Karpas-422 (cell line): ENCODE measurements at regions not wholly inside any gene's neighbourhood (a gene's known extent, or its start where the extent isn't known, plus 50 kb on each side); places are given as distances from the start of the nearest gene placed in this dataset.
A peak's percentile ranks its signal among the peaks of the same experiment; 100 is the strongest.

Experiments used
- DNase-seq: peaks from one replicate; pipeline ENCODE4 v3.0.0-alpha.2; 2015
- H2AFZ ChIP-seq: fragments of 200-600 bp; sonication (generic); 2 replicates; pipeline ENCODE4 v1.6.1; 2014; ENCODE audit warnings: antibody characterized with exemption, low read length, mixed read lengths
- H3K27ac ChIP-seq: fragments of 200-600 bp; sonication (generic); 2 replicates; pipeline ENCODE4 v1.5.1; 2014; ENCODE audit warnings: mild to moderate bottlenecking, low read length, moderate library complexity
- H3K27me3 ChIP-seq: fragments of 200-600 bp; sonication (generic); 2 replicates; pipeline ENCODE4 v1.6.1; 2014; ENCODE audit warnings: low read length, mixed read lengths
- H3K36me3 ChIP-seq: fragments of 200-600 bp; sonication (generic); 2 replicates; pipeline ENCODE4 v1.6.1; 2014; ENCODE audit warnings: low read length, mixed read lengths; ENCODE audit not compliant: insufficient read depth
- H3K4me1 ChIP-seq: fragments of 200-600 bp; sonication (generic); 2 replicates; pipeline ENCODE4 v1.6.1; 2014; ENCODE audit warnings: mild to moderate bottlenecking, low read length, mixed read lengths
- H3K4me2 ChIP-seq: fragments of 200-600 bp; sonication (generic); 2 replicates; pipeline ENCODE4 v1.6.1; 2014; ENCODE audit warnings: low read length, low read depth, mild to moderate bottlenecking; ENCODE audit not compliant: poor library complexity, severe bottlenecking
- H3K4me3 ChIP-seq: fragments of 200-600 bp; sonication (generic); 2 replicates; pipeline ENCODE4 v1.5.1; 2014; ENCODE audit warnings: mild to moderate bottlenecking, antibody characterized with exemption, low read length, mixed read lengths
- H3K79me2 ChIP-seq: fragments of 200-600 bp; sonication (generic); 2 replicates; pipeline ENCODE4 v1.6.1; 2014; ENCODE audit warnings: mild to moderate bottlenecking, low read length, mixed read lengths
- H3K9ac ChIP-seq: fragments of 200-600 bp; sonication (generic); 2 replicates; pipeline ENCODE4 v1.6.0; 2014; ENCODE audit warnings: low read length
- H3K9me2 ChIP-seq: fragments of 200-600 bp; sonication (generic), shearing (Covaris generic); replicated peaks from 2 replicates; pipeline ENCODE4 v1.6.0; 2014; ENCODE audit warnings: mild to moderate bottlenecking, low read length, moderate library complexity; ENCODE audit not compliant: insufficient read depth
- H3K9me3 ChIP-seq: fragments of 300-700, 200-600 bp; sonication (generic); 2 replicates; pipeline ENCODE4 v1.6.1; 2014; ENCODE audit warnings: low read length, mixed read lengths
- H4K20me1 ChIP-seq: fragments of 200-600 bp; sonication (generic); 2 replicates; pipeline ENCODE4 v1.6.1; 2014; ENCODE audit warnings: mild to moderate bottlenecking, antibody characterized with exemption, low read length, low read depth; ENCODE audit not compliant: insufficient read depth

GRCh38 chr20:19866070-19866469 lies 108.0 kb downstream of the RIN2 start:
- no peaks in the 10 kb centered on the region for H3K27me3 ChIP-seq
- no peak overlapping the region for H3K9ac ChIP-seq
- H3K4me3 ChIP-seq, result no peak overlapping the region
- no peak overlapping the region for H2AFZ ChIP-seq
- H3K9me3 ChIP-seq, result no peaks in the 10 kb centered on the region
- DNase-seq, result no peak
- no peak overlapping the region for H3K4me2 ChIP-seq
- no peaks in the 10 kb centered on the region for H3K36me3 ChIP-seq
- no peaks in the 10 kb centered on the region for H3K9me2 ChIP-seq
- H3K79me2 ChIP-seq, result no peaks in the 10 kb centered on the region
- no peaks in the 10 kb centered on the region for H4K20me1 ChIP-seq
- no peaks in the 10 kb centered on the region for H3K4me1 ChIP-seq
- H3K27ac ChIP-seq, result no peak overlapping the region

GRCh38 chr20:19867074-19867473 lies 109.0 kb downstream of the RIN2 start:
- H2AFZ ChIP-seq, result no peak overlapping the region
- H4K20me1 ChIP-seq, result no peaks in the 10 kb centered on the region
- H3K9me3 ChIP-seq, result no peaks in the 10 kb centered on the region
- no peak overlapping the region for H3K27ac ChIP-seq
- no peaks in the 10 kb centered on the region for H3K36me3 ChIP-seq
- no peaks in the 10 kb centered on the region for H3K79me2 ChIP-seq
- H3K4me1 ChIP-seq, result no peaks in the 10 kb centered on the region
- no peak overlapping the region for H3K4me2 ChIP-seq
- H3K9me2 ChIP-seq, result no peaks in the 10 kb centered on the region
- no peaks in the 10 kb centered on the region for H3K27me3 ChIP-seq
- no peak overlapping the region for H3K4me3 ChIP-seq
- H3K9ac ChIP-seq, result no peak overlapping the region
- no peak for DNase-seq

GRCh38 chr20:19867940-19868371 lies 109.9 kb downstream of the RIN2 start:
- H3K27me3 ChIP-seq, result no peaks in the 10 kb centered on the region
- no peaks in the 10 kb centered on the region for H3K4me1 ChIP-seq
- no peak for DNase-seq
- H3K36me3 ChIP-seq, result no peaks in the 10 kb centered on the region
- H2AFZ ChIP-seq, result no peak overlapping the region
- H4K20me1 ChIP-seq, result no peaks in the 10 kb centered on the region
- H3K4me2 ChIP-seq, result no peak overlapping the region
- H3K9me3 ChIP-seq, result no peaks in the 10 kb centered on the region
- H3K27ac ChIP-seq, result no peak overlapping the region
- H3K9me2 ChIP-seq, result no peaks in the 10 kb centered on the region
- no peak overlapping the region for H3K4me3 ChIP-seq
- no peak overlapping the region for H3K9ac ChIP-seq
- no peaks in the 10 kb centered on the region for H3K79me2 ChIP-seq

GRCh38 chr20:19868441-19868840 lies 110.4 kb downstream of the RIN2 start:
- Histone ChIP-seq H3K36me3 (no peaks in the 10 kb centered on the region), H3K4me1 (peaks cover 3% of the 10 kb centered on the region), H4K20me1 (no peaks in the 10 kb centered on the region)

GRCh38 chr20:19872001-19872400 lies 113.9 kb downstream of the RIN2 start:
- no peak overlapping the region for H3K4me2 ChIP-seq
- H3K4me1 ChIP-seq, result peaks cover 18% of the 10 kb centered on the region
- H4K20me1 ChIP-seq, result no peaks in the 10 kb centered on the region
- H3K36me3 ChIP-seq, result no peaks in the 10 kb centered on the region
- no peak overlapping the region for H3K9ac ChIP-seq
- H3K9me2 ChIP-seq, result no peaks in the 10 kb centered on the region
- no peak for DNase-seq
- no peaks in the 10 kb centered on the region for H3K79me2 ChIP-seq
- no peaks in the 10 kb centered on the region for H3K9me3 ChIP-seq
- H2AFZ ChIP-seq, result no peak overlapping the region
- no peak overlapping the region for H3K4me3 ChIP-seq
- H3K27ac ChIP-seq, result no peak overlapping the region
- H3K27me3 ChIP-seq, result no peaks in the 10 kb centered on the region

More at GRCh38 chr20:19868441-19868840, 110.4 kb downstream of the RIN2 start:
- no peak overlapping the region for H2AFZ ChIP-seq
- H3K27me3 ChIP-seq, result no peaks in the 10 kb centered on the region
- H3K9me3 ChIP-seq, result no peaks in the 10 kb centered on the region
- H3K27ac ChIP-seq, result no peak overlapping the region
- H3K9ac ChIP-seq, result no peak overlapping the region
- no peak overlapping the region for H3K4me2 ChIP-seq
- no peak overlapping the region for H3K4me3 ChIP-seq
- no peaks in the 10 kb centered on the region for H3K79me2 ChIP-seq
- DNase-seq, result no peak
- no peaks in the 10 kb centered on the region for H3K9me2 ChIP-seq

GRCh38 chr20:19874040-19874727 lies 116.1 kb downstream of the RIN2 start:
- no peaks in the 10 kb centered on the region for H3K9me2 ChIP-seq
- H3K9me3 ChIP-seq, result no peaks in the 10 kb centered on the region
- H3K4me2 ChIP-seq, result no peak overlapping the region
- H3K36me3 ChIP-seq, result no peaks in the 10 kb centered on the region
- no peak overlapping the region for H3K4me3 ChIP-seq
- no peak overlapping the region for H2AFZ ChIP-seq
- peaks cover 18% of the 10 kb centered on the region for H3K4me1 ChIP-seq
- DNase-seq, result no peak
- no peaks in the 10 kb centered on the region for H4K20me1 ChIP-seq
- no peaks in the 10 kb centered on the region for H3K27me3 ChIP-seq
- no peaks in the 10 kb centered on the region for H3K79me2 ChIP-seq
- H3K9ac ChIP-seq, result no peak overlapping the region
- H3K27ac ChIP-seq, result no peak overlapping the region

- Histone ChIP-seq H3K4me3 (no peak overlapping the region), H3K9me3 (no peaks in the 10 kb centered on the region), H3K4me2 (peak overlapping the region; percentile 2), H3K36me3 (no peaks in the 10 kb centered on the region), H4K20me1 (no peaks in the 10 kb centered on the region), H3K79me2 (no peaks in the 10 kb centered on the region), H3K4me1 (peaks cover 22% of the 10 kb centered on the region), H2AFZ (peak overlapping the region; percentile 4; the same call in 1 of the 2 replicates), H3K9me2 (no peaks in the 10 kb centered on the region), H3K27ac (no peak overlapping the region), H3K9ac (no peak overlapping the region), H3K27me3 (no peaks in the 10 kb centered on the region)
- no peak for DNase-seq
Measured at GRCh38 chr20:19875376-19876221, 117.5 kb downstream of the RIN2 start.

GRCh38 chr20:19876828-19877460 lies 118.9 kb downstream of the RIN2 start:
- Histone ChIP-seq H3K4me1 (peaks cover 22% of the 10 kb centered on the region), H4K20me1 (no peaks in the 10 kb centered on the region), H3K36me3 (no peaks in the 10 kb centered on the region), H2AFZ (no peak overlapping the region), H3K4me3 (no peak overlapping the region), H3K9ac (no peak overlapping the region), H3K9me2 (no peaks in the 10 kb centered on the region), H3K4me2 (no peak overlapping the region), H3K9me3 (no peaks in the 10 kb centered on the region), H3K27me3 (no peaks in the 10 kb centered on the region), H3K79me2 (no peaks in the 10 kb centered on the region), H3K27ac (no peak overlapping the region)
- no peak for DNase-seq
